Cerebellar nuclear complex (tissue), 1 donor: ENCODE measurements at regions not wholly inside any gene's neighbourhood (a gene's known extent, or its start where the extent isn't known, plus 50 kb on each side); places are given as distances from the start of the nearest gene placed in this dataset.

ENCODE experiments used
- DNase-seq, 2 experiments: peaks; one replicate each; lab custom pipeline; 2025; lab: John Stamatoyannopoulos, UW

GRCh38 chr11:134555510-134555909 is 143.5 kb upstream of the B3GAT1 start:
- no peak for DNase-seq

DNA sequence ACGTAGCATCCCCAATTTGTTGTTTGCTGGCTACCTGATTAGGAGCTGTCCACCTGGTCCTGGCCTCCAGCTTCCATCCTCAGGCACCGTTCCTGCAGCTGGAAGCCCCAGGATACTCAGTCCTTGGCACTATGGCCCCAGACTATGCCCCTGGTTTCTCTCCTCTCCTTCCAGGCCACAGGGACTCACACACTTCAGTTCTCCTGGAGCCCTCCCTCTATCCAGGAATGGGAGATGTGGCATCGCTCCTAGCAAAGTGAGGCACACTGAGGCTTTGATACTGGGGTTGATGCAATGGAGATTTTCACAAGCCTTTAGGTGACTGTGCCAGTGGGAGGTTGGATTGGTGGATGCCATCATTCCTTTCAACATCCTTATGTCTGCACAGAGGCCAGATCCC is 142.8 kb upstream of the B3GAT1 start:
- no peak for DNase-seq

- DNase-seq: no peak
Observed at GRCh38 chr11:134554106-134554505, 142.1 kb upstream of the B3GAT1 start.

DNA sequence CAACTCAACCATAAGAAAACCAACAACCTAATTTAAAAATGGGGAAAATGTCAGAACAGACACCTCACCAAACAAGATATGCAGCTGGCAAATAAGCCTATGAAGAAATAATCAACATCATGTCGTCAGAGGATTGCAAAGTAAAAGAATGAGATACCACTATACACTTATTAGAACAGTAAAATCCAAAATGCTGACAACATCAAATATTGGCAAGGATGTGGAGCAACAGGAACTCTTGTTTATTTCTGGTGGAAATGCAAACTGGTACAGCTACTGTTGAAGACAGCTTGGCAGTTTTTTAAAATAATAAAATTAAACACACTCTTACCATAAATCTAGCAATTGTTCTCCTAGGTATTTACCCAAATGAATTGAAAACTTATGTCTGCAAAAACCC is 140.7 kb upstream of the B3GAT1 start:
- no peak for DNase-seq

GRCh38 chr11:134545521-134545920 is 133.5 kb upstream of the B3GAT1 start:
- no peak for DNase-seq

DNA sequence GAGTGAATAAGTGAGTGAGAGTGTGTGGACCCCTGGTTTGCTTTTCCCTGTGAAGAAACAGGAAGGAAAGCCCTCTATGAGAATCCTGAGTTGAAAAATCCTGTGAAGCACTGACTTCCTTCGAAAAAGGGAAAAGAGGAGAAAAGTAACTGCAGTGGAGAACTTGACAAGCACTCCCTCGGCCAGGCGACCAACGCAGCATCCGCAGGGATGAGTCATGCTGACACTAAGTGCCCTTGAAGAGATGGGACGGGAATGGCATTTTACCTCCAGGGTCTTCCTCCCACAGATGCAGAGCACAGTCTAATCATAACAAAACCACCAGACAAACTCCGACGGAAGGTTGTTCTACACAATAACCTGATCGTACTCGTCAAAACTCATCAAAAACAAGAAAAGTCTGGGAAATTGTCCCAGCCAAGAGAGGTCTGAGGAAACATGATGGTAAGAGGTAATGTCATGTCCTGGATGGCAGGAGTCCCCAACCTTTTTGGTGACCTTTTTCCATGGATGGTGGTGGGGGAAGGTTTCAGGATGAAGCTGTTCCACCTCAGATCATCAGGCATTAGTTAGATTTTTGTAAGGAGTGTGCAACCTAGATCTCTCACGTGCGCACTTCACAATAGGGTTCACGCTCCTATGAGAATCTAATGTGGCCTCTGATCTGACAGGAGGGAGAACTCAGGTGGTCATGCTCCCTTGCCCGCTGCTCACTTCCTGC is 132.2 kb upstream of the B3GAT1 start:
- DNase-seq: no peak

DNA sequence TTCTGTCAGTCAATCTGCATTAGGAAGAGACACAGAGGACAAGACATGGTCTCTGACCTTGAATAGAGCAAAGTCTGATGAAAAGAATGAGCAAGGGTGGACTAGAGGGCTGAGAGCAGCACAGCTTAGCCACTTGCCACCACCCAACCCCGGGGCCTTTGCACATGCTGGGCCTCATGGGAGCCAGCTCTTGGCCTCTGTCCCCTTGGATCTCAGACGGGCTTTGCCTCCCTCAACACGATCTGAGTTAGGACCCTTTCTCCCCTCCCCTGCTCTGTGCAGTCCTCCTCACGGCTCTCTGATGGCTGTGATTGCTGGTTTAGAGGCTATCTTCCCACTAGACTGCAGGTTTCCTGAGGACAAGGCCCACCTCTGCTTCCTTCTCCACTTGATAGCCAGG is 131.6 kb upstream of the B3GAT1 start:
- no peak for DNase-seq

DNA sequence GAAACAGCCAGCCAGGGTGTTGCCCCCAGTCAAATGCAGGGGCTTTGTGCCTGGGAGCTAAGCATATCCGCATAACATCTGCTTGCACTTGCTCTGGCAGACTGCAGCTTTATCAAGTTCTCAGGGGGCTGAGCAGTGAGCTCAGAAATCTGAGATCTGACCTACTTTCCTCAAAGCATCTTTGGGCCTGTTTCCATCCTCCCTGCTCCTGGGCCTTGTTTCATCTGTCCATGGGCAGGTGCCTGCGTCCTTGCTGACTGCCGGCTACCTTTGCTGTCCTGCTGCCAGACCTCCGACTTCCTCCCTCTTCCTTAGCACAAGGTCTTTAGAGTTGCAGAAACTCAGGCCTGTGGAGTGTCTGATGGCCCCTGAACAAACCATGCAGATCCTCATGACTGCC is 131.2 kb upstream of the B3GAT1 start:
- DNase-seq: no peak

GRCh38 chr11:134542401-134543165 is 130.5 kb upstream of the B3GAT1 start:
- no peak for DNase-seq

DNA sequence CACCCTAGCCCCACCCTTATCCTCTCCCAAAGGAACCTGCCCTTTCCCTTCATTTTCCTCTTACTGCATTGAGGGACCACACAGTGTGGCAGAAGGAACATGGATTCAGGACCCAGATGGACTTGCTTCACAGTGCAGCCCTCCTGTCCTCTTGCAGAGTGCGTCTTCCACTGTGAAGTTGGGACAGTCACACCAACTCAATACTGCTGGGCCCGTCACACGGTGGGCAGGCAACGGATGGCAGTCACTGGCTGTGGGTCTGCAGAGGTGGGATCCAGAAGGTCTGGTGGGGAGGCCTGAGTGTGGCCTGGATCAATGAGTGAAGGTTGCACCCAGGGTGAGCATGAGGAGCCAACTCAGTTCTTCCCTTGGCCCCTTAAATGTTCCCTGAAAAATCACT is 129.9 kb upstream of the B3GAT1 start:
- DNase-seq: no peak

DNA sequence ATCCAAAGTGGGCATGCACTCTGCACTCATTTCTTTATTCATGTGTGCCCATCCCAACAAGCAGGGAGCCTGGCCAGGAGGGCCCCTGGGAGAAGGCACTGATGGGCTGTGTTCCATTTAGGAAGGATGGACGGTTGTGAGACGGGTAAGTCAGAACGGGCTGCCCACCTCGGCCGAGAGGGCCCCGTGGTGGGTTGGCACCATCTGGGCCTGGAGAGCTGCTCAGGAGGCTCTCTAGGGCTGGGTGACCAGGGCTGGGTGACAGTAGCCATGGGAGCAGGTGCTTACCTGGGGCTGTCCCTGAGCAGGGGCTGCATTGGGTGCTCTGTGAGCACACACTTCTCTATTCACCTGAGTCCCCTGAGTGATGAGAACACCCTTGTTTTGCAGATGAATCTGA is 129.3 kb upstream of the B3GAT1 start:
- DNase-seq: no peak

DNA sequence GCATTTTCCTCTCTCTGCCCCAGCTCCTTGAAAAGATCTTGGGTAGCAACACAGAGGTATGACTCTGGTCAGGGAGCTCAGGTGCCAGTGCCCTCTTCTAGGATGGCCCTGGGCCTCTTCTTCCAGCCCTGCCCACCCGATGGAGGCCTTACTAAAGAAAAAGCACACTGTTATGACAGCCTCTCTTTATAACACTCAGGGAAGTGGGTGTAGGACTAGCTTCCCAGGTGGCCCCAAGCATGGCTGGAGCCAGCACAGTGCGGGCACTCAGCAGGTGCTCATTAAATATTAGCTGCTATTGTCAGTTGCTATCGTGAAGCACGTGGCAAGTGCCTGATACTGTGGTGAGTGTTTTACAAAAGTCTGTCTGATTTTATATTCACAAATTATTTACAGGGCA is 127.2 kb upstream of the B3GAT1 start:
- DNase-seq: no peak

DNA sequence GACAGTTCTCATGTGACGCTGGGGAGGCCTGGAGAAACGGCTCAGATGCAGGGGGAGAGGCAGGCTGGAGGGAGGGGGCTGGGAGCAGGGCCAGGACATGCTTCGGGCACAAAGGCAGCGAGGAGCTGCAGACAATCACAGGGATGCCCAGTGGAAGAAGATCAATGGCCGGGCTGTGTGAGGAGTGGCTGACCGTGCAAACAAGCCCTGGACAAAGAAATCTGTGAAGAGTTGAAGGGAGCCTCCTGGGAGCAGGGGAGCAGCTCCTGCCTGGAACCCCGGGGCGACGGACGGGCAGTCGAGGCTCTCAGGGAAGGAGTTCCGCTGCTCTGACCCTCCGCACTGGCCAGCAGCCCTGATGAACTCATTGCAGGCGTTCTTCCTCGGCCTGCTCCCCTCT is 126.7 kb upstream of the B3GAT1 start:
- DNase-seq: no peak

GRCh38 chr11:134537941-134538340 is 125.9 kb upstream of the B3GAT1 start:
- no peak for DNase-seq

DNA sequence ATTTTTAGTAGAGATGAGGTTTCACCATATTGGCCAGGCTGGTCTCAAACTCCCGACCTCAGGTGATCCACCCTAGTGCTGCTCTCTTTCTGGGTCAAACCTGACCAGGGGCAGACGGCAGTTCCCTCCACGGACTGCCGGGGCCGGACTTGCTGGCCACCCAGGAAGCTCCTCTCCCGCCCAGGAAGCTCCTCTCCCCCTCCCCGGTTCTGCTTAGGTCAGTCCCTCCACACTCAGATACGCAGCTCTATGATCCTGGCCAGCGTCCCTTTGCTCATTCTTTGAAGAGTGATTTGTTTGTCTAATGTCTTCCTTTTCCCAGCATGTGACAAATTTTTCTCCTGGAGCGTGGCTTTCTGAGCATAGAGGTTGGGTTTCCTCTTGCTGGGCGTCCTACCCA is 125.3 kb upstream of the B3GAT1 start:
- DNase-seq: no peak

- DNase-seq: no peak
Observed at GRCh38 chr11:134536677-134537076, 124.6 kb upstream of the B3GAT1 start.

DNA sequence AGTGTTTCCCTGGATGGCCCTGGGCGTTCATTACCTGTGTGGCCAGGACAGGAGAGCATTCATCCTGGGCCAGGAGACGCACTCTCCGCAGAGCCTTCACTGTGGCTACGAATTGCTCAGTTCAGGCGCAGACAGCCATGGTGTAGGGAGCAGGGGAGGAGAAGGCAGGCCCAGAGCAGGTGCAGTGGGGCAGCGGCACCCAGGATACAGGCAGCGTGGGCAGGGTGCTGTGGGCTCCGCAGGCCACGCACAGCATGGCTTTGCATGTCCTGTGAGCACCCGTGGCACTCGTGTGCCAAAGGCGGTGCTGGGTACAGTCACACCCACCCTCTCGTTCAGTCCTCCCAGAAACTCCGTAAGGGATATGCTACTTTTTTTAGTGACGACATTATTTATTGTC is 124.2 kb upstream of the B3GAT1 start:
- no peak for DNase-seq

- no peak for DNase-seq
Observed at GRCh38 chr11:134535029-134536025, 123.3 kb upstream of the B3GAT1 start.

- DNase-seq: no peak
Observed at GRCh38 chr11:134533511-134533910, 121.5 kb upstream of the B3GAT1 start.

DNA sequence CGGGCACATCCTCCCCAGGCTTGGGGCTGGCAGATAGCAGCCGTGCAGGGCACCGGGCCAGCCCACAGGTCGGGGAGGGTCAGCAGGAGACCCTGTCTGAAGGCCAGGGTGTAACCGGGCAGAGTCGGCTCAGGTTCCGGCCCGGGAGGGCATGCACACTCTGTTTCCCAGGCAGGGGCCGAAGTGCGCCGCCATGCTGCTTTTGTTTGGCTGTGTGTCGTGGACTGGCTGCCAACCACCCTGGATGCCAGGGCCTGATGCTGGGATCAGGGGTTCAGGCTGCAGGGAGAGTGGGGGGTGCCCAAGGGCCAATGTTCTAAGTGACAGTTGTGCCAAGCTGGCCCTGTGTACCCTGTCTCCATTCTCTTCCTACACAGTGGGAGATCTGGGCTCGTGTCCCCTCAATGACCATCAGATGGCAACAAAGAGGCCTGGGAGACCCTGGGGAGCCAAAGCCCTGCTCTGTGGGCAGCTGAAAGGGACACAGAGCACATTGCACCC is 120.9 kb upstream of the B3GAT1 start:
- no peak for DNase-seq

- no peak for DNase-seq
Observed at GRCh38 chr11:134532131-134532920, 120.3 kb upstream of the B3GAT1 start.
